ENCODE measurements at regions not wholly inside any gene's neighbourhood (a gene's known extent, or its start where the extent isn't known, plus 50 kb on each side); places are given as distances from the start of the nearest gene placed in this dataset.

- TF ChIP-seq CTCF (IDR thresholded peaks at IDR 0.05; ENCODE audit: low read depth, low read length) (no peak), POLR2A (IDR thresholded peaks at IDR 0.05; ENCODE audit: extremely low read depth, insufficient read length) (no peak), MYC (IDR thresholded peaks at IDR 0.05; ENCODE audit: low read depth, low read length) (no peak)
Measured at GRCh38 chr4:25536564-25537320, 118.9 kb upstream of the SLC34A2 start.

All from NB4 (cell line).